SK-N-SH (cell line): ENCODE measurements at regions not wholly inside any gene's neighbourhood (a gene's known extent, or its start where the extent isn't known, plus 50 kb on each side); places are given as distances from the start of the nearest gene placed in this dataset.

Experiments
- CTCF ChIP-seq: fragments of 200-600 bp; sonication (generic); IDR thresholded peaks from 2 replicates; pipeline ENCODE4 v1.6.1; 2017; ENCODE audit warnings: antibody characterized with exemption, mild to moderate bottlenecking, moderate library complexity
- GATA2 ChIP-seq: sonication (generic); formaldehyde crosslinking; IDR thresholded peaks from 2 replicates; pipeline ENCODE4 v1.5.0; 2020; ENCODE audit warnings: mild to moderate bottlenecking, missing genetic modification reagents

GRCh38 chr1:79362470-79362869, 355.9 kb upstream of the ADGRL4 start:
- TF ChIP-seq GATA2 (CRISPR knock-in tag) (no peak), CTCF (peak; percentile 21; the same call in 1 of the 2 replicates)
